WERI-Rb-1 (cell line): ENCODE measurements at regions not wholly inside any gene's neighbourhood (a gene's known extent, or its start where the extent isn't known, plus 50 kb on each side); places are given as distances from the start of the nearest gene placed in this dataset.

ENCODE experiments used
- DNase-seq: peaks from one replicate; pipeline ENCODE4 v3.0.0-alpha.2; 2020
- H3K27ac ChIP-seq: fragments of 250-450 bp; sonication (Bioruptor Pico); 2 replicates; pipeline ENCODE4 v1.5.1; 2020; ENCODE audit warnings: mild to moderate bottlenecking, moderate library complexity
- H3K27me3 ChIP-seq: fragments of 250-450 bp; sonication (Bioruptor Pico); 2 replicates; pipeline ENCODE4 v1.5.1; 2021; ENCODE audit warnings: mild to moderate bottlenecking, low read depth, moderate library complexity; ENCODE audit not compliant: insufficient read depth, severe bottlenecking
- H3K36me3 ChIP-seq: fragments of 250-450 bp; sonication (Bioruptor Pico); 2 replicates; pipeline ENCODE4 v1.5.1; 2020; ENCODE audit warnings: mild to moderate bottlenecking, moderate library complexity
- H3K4me3 ChIP-seq: 2 replicates; pipeline ENCODE4 v1.5.1; 2011; ENCODE audit warnings: low read depth, mild to moderate bottlenecking, control low read depth, low read length
- H3K9me3 ChIP-seq: fragments of 250-450 bp; sonication (Bioruptor Pico); 2 replicates; pipeline ENCODE4 v1.5.1; 2021; ENCODE audit warnings: mild to moderate bottlenecking, moderate library complexity; ENCODE audit not compliant: severe bottlenecking
- TF ChIP-seq, protein P1 (sequence below): IDR thresholded peaks from 2 replicates; pipeline ENCODE4 v1.5.1; 2011; ENCODE audit warnings: low read depth, mild to moderate bottlenecking, control low read depth, inconsistent platforms, low read length

- Histone ChIP-seq H3K36me3 (no peaks in the 10 kb centered on the region), H3K27ac (no peak overlapping the region), H3K9me3 (no peaks in the 10 kb centered on the region), H3K4me3 (no peak overlapping the region), H3K27me3 (no peaks in the 10 kb centered on the region)
- TF ChIP-seq, protein P1, sequence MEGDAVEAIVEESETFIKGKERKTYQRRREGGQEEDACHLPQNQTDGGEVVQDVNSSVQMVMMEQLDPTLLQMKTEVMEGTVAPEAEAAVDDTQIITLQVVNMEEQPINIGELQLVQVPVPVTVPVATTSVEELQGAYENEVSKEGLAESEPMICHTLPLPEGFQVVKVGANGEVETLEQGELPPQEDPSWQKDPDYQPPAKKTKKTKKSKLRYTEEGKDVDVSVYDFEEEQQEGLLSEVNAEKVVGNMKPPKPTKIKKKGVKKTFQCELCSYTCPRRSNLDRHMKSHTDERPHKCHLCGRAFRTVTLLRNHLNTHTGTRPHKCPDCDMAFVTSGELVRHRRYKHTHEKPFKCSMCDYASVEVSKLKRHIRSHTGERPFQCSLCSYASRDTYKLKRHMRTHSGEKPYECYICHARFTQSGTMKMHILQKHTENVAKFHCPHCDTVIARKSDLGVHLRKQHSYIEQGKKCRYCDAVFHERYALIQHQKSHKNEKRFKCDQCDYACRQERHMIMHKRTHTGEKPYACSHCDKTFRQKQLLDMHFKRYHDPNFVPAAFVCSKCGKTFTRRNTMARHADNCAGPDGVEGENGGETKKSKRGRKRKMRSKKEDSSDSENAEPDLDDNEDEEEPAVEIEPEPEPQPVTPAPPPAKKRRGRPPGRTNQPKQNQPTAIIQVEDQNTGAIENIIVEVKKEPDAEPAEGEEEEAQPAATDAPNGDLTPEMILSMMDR, result no peak
- DNase-seq, result no peak
These were observed 76.8 kb upstream of the FRMD4A start for GRCh38 chr10:14407567-14407966.

DNA sequence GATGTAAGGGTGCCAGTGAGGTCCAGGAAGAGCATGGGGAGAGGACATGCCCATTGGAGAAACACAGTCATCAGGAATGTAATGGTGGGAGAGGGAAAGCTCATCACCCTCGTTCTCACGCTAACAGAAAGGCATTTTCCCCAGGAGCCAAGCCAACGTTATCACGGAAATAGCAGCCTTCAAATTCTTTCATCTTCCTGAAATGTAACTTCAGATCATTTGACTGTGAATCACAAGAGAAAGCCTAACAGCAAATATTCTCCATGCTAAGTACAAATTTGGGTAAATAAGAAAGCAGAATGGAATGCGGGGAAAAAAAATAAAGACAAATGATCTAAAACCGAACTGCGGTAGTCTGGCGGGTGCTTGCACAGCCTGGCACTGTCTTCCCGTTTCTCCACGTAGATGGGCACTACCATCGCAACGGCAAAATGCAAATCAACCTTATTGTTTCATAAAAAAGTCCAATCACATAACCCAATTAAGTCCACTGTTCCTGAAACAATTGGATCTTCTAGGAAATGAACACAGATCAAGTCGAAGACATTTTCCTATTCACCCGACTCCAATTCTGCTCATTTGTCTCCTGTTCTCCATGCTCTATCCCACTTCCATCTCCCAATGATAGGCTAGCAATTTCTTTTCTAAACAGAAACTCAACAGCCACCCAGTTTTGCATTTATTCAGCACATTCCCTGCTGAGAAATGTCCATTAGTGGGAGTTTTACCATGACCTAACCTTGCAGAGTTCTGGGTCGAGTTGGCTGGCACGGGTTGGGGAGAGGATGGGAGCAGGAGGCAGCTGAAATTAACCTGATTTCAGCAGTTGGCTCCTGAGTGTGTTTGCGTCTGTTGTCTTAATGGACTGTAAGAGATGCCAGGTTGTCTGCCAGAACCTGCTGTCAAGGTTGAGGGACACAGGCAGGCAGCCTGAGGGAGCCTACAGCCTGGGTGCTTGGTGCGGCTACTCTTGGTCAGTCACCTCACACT, 74.6 kb upstream of the FRMD4A start:
- H3K9me3 ChIP-seq, result no peaks in the 10 kb centered on the region
- H3K4me3 ChIP-seq, result no peak overlapping the region
- no peaks in the 10 kb centered on the region for H3K27me3 ChIP-seq
- no peak overlapping the region for H3K27ac ChIP-seq
- TF ChIP-seq, protein P1, result no peak
- DNase-seq, result no peak
- no peaks in the 10 kb centered on the region for H3K36me3 ChIP-seq

DNA sequence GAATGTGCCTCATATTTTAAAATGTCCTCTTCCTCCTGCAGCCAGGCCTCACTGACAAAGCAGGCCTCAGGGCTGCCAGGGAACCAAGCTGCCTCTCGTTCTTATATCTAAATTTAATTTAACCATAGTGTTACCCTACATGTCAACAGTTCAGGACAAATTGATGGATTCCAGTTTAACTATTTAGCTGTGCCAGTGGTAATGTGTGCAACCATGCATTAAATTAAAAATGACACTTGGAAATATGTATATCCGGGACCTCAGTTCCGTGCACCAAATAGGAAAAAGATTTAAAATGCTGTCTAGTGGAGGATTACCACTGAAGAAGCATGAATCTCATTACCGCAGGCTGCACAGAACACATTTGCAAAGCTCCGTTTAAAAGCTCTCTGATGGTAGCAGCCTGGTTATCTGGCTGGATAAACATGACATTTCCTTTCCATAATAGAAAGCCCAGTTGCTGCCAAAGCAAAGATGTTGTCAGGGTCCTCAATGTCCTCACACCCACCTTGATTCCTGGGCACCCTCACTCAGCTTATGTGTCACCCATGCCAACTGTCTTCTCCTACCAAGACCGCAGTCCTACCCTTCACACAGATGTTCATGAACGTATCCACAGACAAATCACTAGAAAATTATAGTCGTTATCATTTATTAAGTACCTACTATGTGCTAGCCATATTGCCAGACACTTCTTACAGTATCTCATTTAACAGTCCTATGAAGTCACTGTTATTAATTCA, 73.3 kb upstream of the FRMD4A start:
- no peaks in the 10 kb centered on the region for H3K27me3 ChIP-seq
- H3K9me3 ChIP-seq, result no peaks in the 10 kb centered on the region
- TF ChIP-seq, protein P1, result no peak
- H3K27ac ChIP-seq, result no peak overlapping the region
- H3K4me3 ChIP-seq, result no peak overlapping the region
- H3K36me3 ChIP-seq, result no peaks in the 10 kb centered on the region
- DNase-seq, result no peak

DNA sequence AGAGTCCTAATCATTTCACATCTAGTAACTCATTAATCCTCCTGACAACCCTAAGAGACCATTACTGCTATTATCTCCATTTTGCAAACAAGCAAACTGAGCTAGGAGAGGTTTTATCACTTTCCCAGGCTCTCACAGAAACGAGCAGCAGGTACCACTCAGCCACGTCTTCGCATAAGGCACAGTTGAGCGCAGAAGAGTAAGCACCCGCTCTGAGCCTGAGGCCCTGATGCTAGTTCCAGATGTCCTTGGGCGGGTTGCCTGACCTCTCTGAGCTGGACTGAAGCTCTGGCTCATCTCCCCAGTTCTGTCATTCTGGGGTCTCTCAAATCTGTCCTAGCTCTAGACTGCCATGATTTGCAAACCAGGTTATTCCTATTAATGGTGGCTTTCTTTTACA, 72.6 kb upstream of the FRMD4A start:
- Histone ChIP-seq H3K27me3 (no peaks in the 10 kb centered on the region), H3K27ac (no peak overlapping the region), H3K9me3 (no peaks in the 10 kb centered on the region), H3K36me3 (no peaks in the 10 kb centered on the region), H3K4me3 (no peak overlapping the region)
- no peak for DNase-seq
- TF ChIP-seq, protein P1, result no peak

DNA sequence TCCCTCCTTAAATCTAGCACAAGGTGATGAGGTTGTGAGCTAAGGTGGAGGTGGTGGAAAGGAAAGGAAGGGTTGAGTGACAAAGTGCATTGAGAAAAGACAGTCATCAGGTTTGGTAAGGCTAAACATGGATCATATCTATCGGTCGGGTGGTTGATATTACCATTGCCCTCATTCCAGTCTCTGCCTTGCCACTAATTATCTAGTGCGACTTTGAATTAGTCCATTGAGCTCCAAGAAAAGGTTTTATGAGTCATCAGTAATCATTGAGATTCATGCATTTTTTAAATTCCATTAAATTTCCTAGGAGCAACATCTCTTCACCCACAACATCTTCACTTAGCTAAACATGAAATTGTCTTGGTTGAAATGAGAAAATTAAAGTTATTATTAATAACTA, 68.9 kb upstream of the FRMD4A start:
- H3K9me3 ChIP-seq, result no peaks in the 10 kb centered on the region
- H3K4me3 ChIP-seq, result no peak overlapping the region
- no peaks in the 10 kb centered on the region for H3K27me3 ChIP-seq
- no peak overlapping the region for H3K27ac ChIP-seq
- H3K36me3 ChIP-seq, result no peaks in the 10 kb centered on the region
- TF ChIP-seq, protein P1, result no peak
- no peak for DNase-seq
